OCI-LY7 (cell line): ENCODE measurements at regions not wholly inside any gene's neighbourhood (a gene's known extent, or its start where the extent isn't known, plus 50 kb on each side); places are given as distances from the start of the nearest gene placed in this dataset.

Experiments used
- BruUV-seq: library from RNA; stranded (reverse); fragments of 400-500 nt; replicated peaks from 2 replicates; lab custom pipeline; 2021; lab: Mats Ljungman, UMichigan
- CTCF ChIA-PET: fragments of 300-600 bp; sonication (Branson Sonifier 250); formaldehyde crosslinking; loops from one replicate; lab custom pipeline; 2022; ENCODE audit warnings: antibody characterized with exemption; ENCODE audit not compliant: unreplicated experiment; lab: Charles Lee
- POLR2A ChIA-PET: fragments of 300-600 bp; sonication (Branson Sonifier 250); formaldehyde crosslinking; loops from one replicate; lab custom pipeline; 2022; ENCODE audit warnings: antibody characterized with exemption; lab: Charles Lee
- DNase-seq: peaks from one replicate; pipeline ENCODE4 v3.0.0-alpha.2; 2015; ENCODE audit warnings: low spot score
- H2AFZ ChIP-seq: fragments of 200-600 bp; sonication (generic), shearing (Covaris generic); 2 replicates; pipeline ENCODE4 v1.6.1; 2014; ENCODE audit warnings: mild to moderate bottlenecking, antibody characterized with exemption, low read length, moderate library complexity
- H3K27ac ChIP-seq: fragments of 200-600 bp; sonication (generic); 2 replicates; pipeline ENCODE4 v1.5.1; 2014; ENCODE audit warnings: mixed run types, low read depth, mild to moderate bottlenecking, moderate library complexity, low read length, inconsistent platforms; ENCODE audit not compliant: poor library complexity, severe bottlenecking
- H3K36me3 ChIP-seq: fragments of 200-600 bp; sonication (generic); 2 replicates; pipeline ENCODE4 v1.6.1; 2014; ENCODE audit warnings: mild to moderate bottlenecking, antibody characterized with exemption, low read length, moderate library complexity, mixed read lengths; ENCODE audit not compliant: insufficient read depth
- H3K4me1 ChIP-seq: fragments of 200-600 bp; sonication (generic); 2 replicates; pipeline ENCODE4 v1.5.1; 2014; ENCODE audit warnings: mild to moderate bottlenecking, low read length; ENCODE audit not compliant: insufficient read depth, poor library complexity, severe bottlenecking
- H3K4me2 ChIP-seq: fragments of 200-600 bp; sonication (generic); 2 replicates; pipeline ENCODE4 v1.6.1; 2014; ENCODE audit warnings: mild to moderate bottlenecking, low read length
- H3K4me3 ChIP-seq: fragments of 200-600 bp; sonication (generic); 2 replicates; pipeline ENCODE4 v1.5.1; 2014; ENCODE audit warnings: mild to moderate bottlenecking, low read depth, low read length; ENCODE audit not compliant: poor library complexity, severe bottlenecking
- H3K79me2 ChIP-seq: fragments of 200-600 bp; sonication (generic); 2 replicates; pipeline ENCODE4 v1.6.1; 2016; ENCODE audit warnings: low read depth, mild to moderate bottlenecking, low read length, moderate library complexity, mixed read lengths; ENCODE audit not compliant: insufficient read depth
- H3K9me2 ChIP-seq: fragments of 200-600 bp; sonication (generic); 2 replicates; pipeline ENCODE4 v1.6.1; 2016; ENCODE audit warnings: mild to moderate bottlenecking, low read length, mixed read lengths; ENCODE audit not compliant: insufficient read depth
- H3K9me3 ChIP-seq: fragments of 200-600 bp; sonication (generic); 2 replicates; pipeline ENCODE4 v1.6.1; 2014; ENCODE audit warnings: mild to moderate bottlenecking, mixed run types, low read length, mixed read lengths
- H4K20me1 ChIP-seq: fragments of 200-600 bp; sonication (generic); 2 replicates; pipeline ENCODE4 v1.6.1; 2014; ENCODE audit warnings: mild to moderate bottlenecking, antibody characterized with exemption, low read length, moderate library complexity, mixed read lengths; ENCODE audit not compliant: insufficient read depth
- CTCF ChIP-seq: fragments of 200-600 bp; sonication (generic); conservative IDR thresholded peaks from 2 replicates; pipeline ENCODE4 v1.5.1; 2014; ENCODE audit warnings: mild to moderate bottlenecking, antibody characterized with exemption, low read length, moderate library complexity, mixed read lengths
- EZH2phosphoT487 ChIP-seq: fragments of 200-600 bp; sonication (generic); IDR thresholded peaks from 2 replicates; pipeline ENCODE4 v1.6.1; 2018; ENCODE audit warnings: low read depth, borderline replicate concordance, mild to moderate bottlenecking, mixed run types, antibody characterized with exemption, low read length, moderate library complexity, mixed read lengths
- intact Hi-C: fragments of 100-400 bp; cut with micrococcal nuclease; formaldehyde crosslinking; loops from one replicate; pipeline ENCODE4 v1.10.0; 2022; ENCODE audit not compliant: unreplicated experiment

GRCh38 chr6:43862925-43863324, 92.9 kb downstream of the VEGFA start:
- no peak for TF ChIP-seq EZH2phosphoT487
- TF ChIP-seq CTCF = no peak
- ChIA-PET CTCF (no interaction called here), POLR2A (interaction anchor here (1.5 kb wide), 1 partner anchor 11 kb away, joined by 3 read pairs; no protein-coding TSS in a partner anchor)
- intact Hi-C loops = no loop called here
- no peaks in the 10 kb centered on the region for H3K36me3 ChIP-seq
- H4K20me1 ChIP-seq = no peaks in the 10 kb centered on the region
- no peak for DNase-seq
- H3K9me3 ChIP-seq = no peaks in the 10 kb centered on the region
- no TSS peak for BruUV-seq
- no peak overlapping the region for H3K4me3 ChIP-seq
- H3K79me2 ChIP-seq = no peaks in the 10 kb centered on the region
- H3K9me2 ChIP-seq = no peaks in the 10 kb centered on the region
- no peaks in the 10 kb centered on the region for H3K4me1 ChIP-seq
- no peak overlapping the region for H3K27ac ChIP-seq
- no peak overlapping the region for H3K4me2 ChIP-seq
- no peak overlapping the region for H2AFZ ChIP-seq

- H4K20me1 ChIP-seq = no peaks in the 10 kb centered on the region
- POLR2A ChIA-PET = no interaction called here
- no peaks in the 10 kb centered on the region for H3K9me2 ChIP-seq
- H3K79me2 ChIP-seq = no peaks in the 10 kb centered on the region
- no peak overlapping the region for H3K4me2 ChIP-seq
- no peaks in the 10 kb centered on the region for H3K4me1 ChIP-seq
- TF ChIP-seq EZH2phosphoT487 (no peak), CTCF (no peak)
- CTCF ChIA-PET = no interaction called here
- no peaks in the 10 kb centered on the region for H3K36me3 ChIP-seq
- no peak overlapping the region for H2AFZ ChIP-seq
- no peak overlapping the region for H3K4me3 ChIP-seq
- no peaks in the 10 kb centered on the region for H3K9me3 ChIP-seq
- no TSS peak for BruUV-seq
- no peak for DNase-seq
- H3K27ac ChIP-seq = no peak overlapping the region
- intact Hi-C loops = no loop called here
Observed at GRCh38 chr6:43861212-43861894, 91.3 kb downstream of the VEGFA start.

- DNase-seq = no peak
- POLR2A ChIA-PET = no interaction called here
- H4K20me1 ChIP-seq = no peaks in the 10 kb centered on the region
- no peaks in the 10 kb centered on the region for H3K36me3 ChIP-seq
- intact Hi-C loops = no loop called here
- H3K9me2 ChIP-seq = no peaks in the 10 kb centered on the region
- no peaks in the 10 kb centered on the region for H3K79me2 ChIP-seq
- no peaks in the 10 kb centered on the region for H3K9me3 ChIP-seq
- CTCF ChIA-PET = no interaction called here
- H3K27ac ChIP-seq = no peak overlapping the region
- TF ChIP-seq CTCF (no peak), EZH2phosphoT487 (no peak)
- H3K4me1 ChIP-seq = no peaks in the 10 kb centered on the region
- H3K4me3 ChIP-seq = no peak overlapping the region
- no peak overlapping the region for H2AFZ ChIP-seq
- H3K4me2 ChIP-seq = no peak overlapping the region
- no TSS peak for BruUV-seq
Observed at GRCh38 chr6:43860285-43860684, 90.3 kb downstream of the VEGFA start.
